GM12878 (cell line): ENCODE measurements at regions not wholly inside any gene's neighbourhood (a gene's known extent, or its start where the extent isn't known, plus 50 kb on each side); places are given as distances from the start of the nearest gene placed in this dataset. TPM values are rescaled to one million over a fixed set of nuclear protein-coding genes. Genes with fewer than 3 reads are reported as not detected.
A peak's percentile ranks its signal among the peaks of the same experiment; 100 is the strongest.

ENCODE experiments used
- HSF1 ChIP-seq: fragments of 150-350 bp; IDR thresholded peaks from 2 replicates; pipeline ENCODE4 v1.6.1; 2014; ENCODE audit warnings: mild to moderate bottlenecking, low read depth, low read length
- NFYA ChIP-seq: IDR thresholded peaks from 2 replicates; pipeline ENCODE4 v1.6.1; 2011; ENCODE audit warnings: low read depth, mild to moderate bottlenecking, low read length, improper control_type of control experiment, borderline replicate concordance
- microRNA counts: library from miRNA; unstranded; fragments of <30 nt; microRNA quantifications from one replicate; lab custom pipeline; 2016
- microRNA-seq: library from miRNA; unstranded; fragments of <30 nt; microRNA quantifications from one replicate; pipeline ENCODE4, GENCODE V29; 2018
- small RNA-seq: library from RNA; depleted of rRNA; stranded (forward); fragments of <200 nt; gene quantifications from one replicate; pipeline ENCODE3, GENCODE V24; 2014

GRCh38 chrX:45258731-45259402, 58.2 kb upstream of the DIPK2B start (continued):
- no peak for TF ChIP-seq HSF1
- no peak for TF ChIP-seq NFYA

MicroRNAs in the stretch of these regions (microRNA counts, 767-probe panel; counts per million panel counts)
- 2,295 counts per million, percentile 81 among the panel's probes with 10 or more counts for microRNA hsa-miR-221-3p (lab: Ali Mortazavi, UCI)
- 3,125 counts per million, percentile 89 among the panel's probes with 10 or more counts for microRNA hsa-miR-222-3p (lab: Ali Mortazavi, UCI)

Small RNAs in the stretch of these regions (microRNA-seq; reads per million reads assigned to microRNA genes)
- 15,348 reads per million, percentile 98 among the genes with 10 or more reads in this experiment for gene MIR221
- 3,789 reads per million, percentile 94 among the genes with 10 or more reads in this experiment for gene MIR222

Small RNAs in the stretch of these regions (small RNA-seq; reads per million reads assigned to genes)
- gene MIR221 (270 reads per million, percentile 99 among the genes with 10 or more reads in this experiment), gene MIR222 (133 reads per million, percentile 99 among the genes with 10 or more reads in this experiment), gene RF00017 (not detected), gene RF00591 (not detected)
